Thymus (tissue), 11 donors: ENCODE measurements at regions not wholly inside any gene's neighbourhood (a gene's known extent, or its start where the extent isn't known, plus 50 kb on each side); places are given as distances from the start of the nearest gene placed in this dataset.

ENCODE experiments used
- DNase-seq, 9 donors: peaks; one replicate each; pipeline ENCODE4 v3.0.0-alpha.2; 2013; ENCODE audit warnings: low spot score in 9 of 9, low read depth in 6 of 9, missing footprints in 1 of 9
- H3K27ac ChIP-seq, 2 donors: one replicate each; pipeline ENCODE4 v1.5.1; 2013; ENCODE audit warnings: control low read depth in 1 of 2, low read depth in 1 of 2, low read length in 1 of 2, mild to moderate bottlenecking in 1 of 2, moderate library complexity in 1 of 2
- H3K27me3 ChIP-seq, 2 donors: one replicate each; pipeline ENCODE4 v1.5.1; 2013; ENCODE audit warnings: low read length in 1 of 2; ENCODE audit not compliant: control insufficient read depth in 2 of 2, insufficient read depth in 1 of 2
- H3K36me3 ChIP-seq, 2 donors: one replicate each; pipeline ENCODE4 v1.5.1; 2013; ENCODE audit warnings: low read length in 1 of 2, mild to moderate bottlenecking in 1 of 2, moderate library complexity in 1 of 2; ENCODE audit not compliant: control insufficient read depth in 2 of 2, insufficient read depth in 2 of 2
- H3K4me1 ChIP-seq, 2 donors: one replicate each; pipeline ENCODE4 v1.5.1; 2013; ENCODE audit warnings: low read length in 2 of 2; ENCODE audit not compliant: control insufficient read depth in 2 of 2, insufficient read depth in 2 of 2
- H3K4me3 ChIP-seq, 2 donors: one replicate each; pipeline ENCODE4 v1.5.1; 2013; ENCODE audit warnings: low read length in 2 of 2, control low read depth in 1 of 2, mild to moderate bottlenecking in 1 of 2
- H3K9me3 ChIP-seq, 2 donors: one replicate each; pipeline ENCODE4 v1.5.1; 2013; ENCODE audit warnings: low read length in 1 of 2, mild to moderate bottlenecking in 1 of 2; ENCODE audit not compliant: control insufficient read depth in 2 of 2, insufficient read depth in 1 of 2
- WGBS: extraction: QIAGEN DNeasy Blood & Tissue Kit; methylation state at CpG from one replicate; pipeline ENCODE4 v1.1.7; 2013; 5-methylcytosine and 5-hydroxymethylcytosine counted together
- donor health status: healthy.

GRCh38 chr5:136675769-136676168, 310.4 kb upstream of the TRPC7 start:
- Histone ChIP-seq H3K9me3 (no peaks in the 10 kb centered on the region), H3K4me3 (no peak overlapping the region), H3K27me3 (no peaks in the 10 kb centered on the region), H3K36me3 (no peaks in the 10 kb centered on the region), H3K27ac (no peak overlapping the region), H3K4me1 (no peaks in the 10 kb centered on the region)
- DNase-seq: no peak

- DNase-seq: no peak
- no peaks in the 10 kb centered on the region for H3K9me3 ChIP-seq
- no peaks in the 10 kb centered on the region for H3K4me1 ChIP-seq
- H3K36me3 ChIP-seq: no peaks in the 10 kb centered on the region
- H3K27ac ChIP-seq: no peak overlapping the region
- H3K27me3 ChIP-seq: no peaks in the 10 kb centered on the region
- WGBS: 94% methylated on average over 4 of the region's 4 CpGs
- no peak overlapping the region for H3K4me3 ChIP-seq
Observed at GRCh38 chr5:136674178-136674577, 308.8 kb upstream of the TRPC7 start.

GRCh38 chr5:136667789-136668188, 302.4 kb upstream of the TRPC7 start:
- no peak for DNase-seq
- WGBS: 90% methylated on average over 2 of the region's 2 CpGs
- Histone ChIP-seq H3K4me3 (no peak overlapping the region), H3K27me3 (no peaks in the 10 kb centered on the region), H3K9me3 (no peaks in the 10 kb centered on the region), H3K36me3 (no peaks in the 10 kb centered on the region), H3K27ac (no peak overlapping the region), H3K4me1 (no peaks in the 10 kb centered on the region)

- Histone ChIP-seq H3K36me3 (no peaks in the 10 kb centered on the region), H3K27ac (no peak overlapping the region), H3K4me1 (no peaks in the 10 kb centered on the region), H3K27me3 (no peaks in the 10 kb centered on the region), H3K4me3 (no peak overlapping the region), H3K9me3 (no peaks in the 10 kb centered on the region)
- no peak for DNase-seq
- 67% methylated on average over 8 of the region's 8 CpGs for WGBS
Observed at GRCh38 chr5:136666970-136667620, 301.8 kb upstream of the TRPC7 start.

GRCh38 chr5:136665331-136665730, 300.0 kb upstream of the TRPC7 start:
- no peak for DNase-seq
- WGBS: 69% methylated on average over 1 of the region's 1 CpG
- no peaks in the 10 kb centered on the region for H3K4me1 ChIP-seq
- no peaks in the 10 kb centered on the region for H3K9me3 ChIP-seq
- no peaks in the 10 kb centered on the region for H3K36me3 ChIP-seq
- H3K4me3 ChIP-seq: no peak overlapping the region
- H3K27me3 ChIP-seq: no peaks in the 10 kb centered on the region
- H3K27ac ChIP-seq: no peak overlapping the region

- Histone ChIP-seq H3K27me3 (no peaks in the 10 kb centered on the region), H3K9me3 (no peaks in the 10 kb centered on the region), H3K4me3 (no peak overlapping the region), H3K4me1 (no peaks in the 10 kb centered on the region), H3K36me3 (no peaks in the 10 kb centered on the region), H3K27ac (no peak overlapping the region)
- 83% methylated on average over 2 of the region's 2 CpGs for WGBS
- no peak for DNase-seq
Observed at GRCh38 chr5:136661026-136661425, 295.7 kb upstream of the TRPC7 start.

- DNase-seq: no peak
- H3K9me3 ChIP-seq: peaks cover 0 to 4% of the 10 kb centered on the region in 2 donors
- no peak overlapping the region for H3K27ac ChIP-seq
- no peak overlapping the region for H3K4me3 ChIP-seq
- no peaks in the 10 kb centered on the region for H3K27me3 ChIP-seq
- 77% methylated on average over 4 of the region's 4 CpGs for WGBS
- no peaks in the 10 kb centered on the region for H3K36me3 ChIP-seq
- no peaks in the 10 kb centered on the region for H3K4me1 ChIP-seq
Observed at GRCh38 chr5:136656811-136657210, 291.5 kb upstream of the TRPC7 start.

GRCh38 chr5:136655468-136655867, 290.1 kb upstream of the TRPC7 start:
- Histone ChIP-seq H3K9me3 (peaks cover 0 to 4% of the 10 kb centered on the region in 2 donors), H3K36me3 (no peaks in the 10 kb centered on the region), H3K4me1 (no peaks in the 10 kb centered on the region), H3K4me3 (no peak overlapping the region), H3K27me3 (no peaks in the 10 kb centered on the region), H3K27ac (no peak overlapping the region)
- DNase-seq: no peak
- WGBS: 66% methylated on average over 2 of the region's 2 CpGs

GRCh38 chr5:136646915-136647314, 281.6 kb upstream of the TRPC7 start:
- H3K36me3 ChIP-seq: no peaks in the 10 kb centered on the region
- no peak overlapping the region for H3K4me3 ChIP-seq
- no peak overlapping the region for H3K27ac ChIP-seq
- DNase-seq: no peak
- H3K9me3 ChIP-seq: peaks cover 0 to 1% of the 10 kb centered on the region in 2 donors
- 78% methylated on average over 2 of the region's 2 CpGs for WGBS
- no peaks in the 10 kb centered on the region for H3K4me1 ChIP-seq
- H3K27me3 ChIP-seq: no peaks in the 10 kb centered on the region

- 74% methylated on average over 2 of the region's 2 CpGs for WGBS
- DNase-seq: no peak
- no peaks in the 10 kb centered on the region for H3K36me3 ChIP-seq
- no peaks in the 10 kb centered on the region for H3K9me3 ChIP-seq
- no peak overlapping the region for H3K4me3 ChIP-seq
- H3K4me1 ChIP-seq: no peaks in the 10 kb centered on the region
- no peaks in the 10 kb centered on the region for H3K27me3 ChIP-seq
- H3K27ac ChIP-seq: no peak overlapping the region
Observed at GRCh38 chr5:136642976-136643375, 277.6 kb upstream of the TRPC7 start.
